A549 (cell line): ENCODE measurements at regions not wholly inside any gene's neighbourhood (a gene's known extent, or its start where the extent isn't known, plus 50 kb on each side); places are given as distances from the start of the nearest gene placed in this dataset.

ENCODE experiments used
- ATAC-seq, 2 experiments: fragments of 200-7000 bp in 1 of 2; fragments of >200 bp in 1 of 2; cut with Nextera tagmentation in 1 of 2; cut with Tn5 transposase in 1 of 2; 3 replicates each; pipeline versions ENCODE4 v1.8.0 to v1.9.1; 2018 to 2020; ENCODE audit warnings: mild to moderate bottlenecking in 1 of 2, moderate library complexity in 1 of 2
- CTCF ChIA-PET: fragments of 300-600 bp; sonication (Branson Sonifier 250); formaldehyde crosslinking; extraction: SDS; loops from one replicate; lab custom pipeline; 2021; ENCODE audit warnings: antibody characterized with exemption, inconsistent platforms; lab: Yijun Ruan, JAX
- POLR2A ChIA-PET: fragments of 350-600 bp; formaldehyde crosslinking; extraction: SDS; loops from one replicate; lab custom pipeline; 2021; ENCODE audit warnings: antibody characterized with exemption, inconsistent platforms; lab: Yijun Ruan, JAX
- DNase-seq, 2 experiments: peaks; one replicate each; pipeline versions ENCODE4 v3.0.0 to v3.0.0-alpha.2; 2011 to 2016; ENCODE audit warnings: low read depth in 1 of 2, low spot score in 1 of 2
- FAIRE-seq: peaks from 2 replicates; lab custom pipeline; 2011; peaks lifted over from hg19 to GRCh38; lab: Jason Lieb, UNC
- H3K27ac ChIP-seq, 2 experiments: fragments of >200 bp; sonication (Bioruptor Twin); formaldehyde crosslinking; 3 replicates each; pipeline ENCODE4 v1.5.1; 2016 to 2017
- H3K4me1 ChIP-seq: fragments of >200 bp; sonication (Bioruptor Twin); formaldehyde crosslinking; 3 replicates; pipeline ENCODE4 v1.6.1; 2016
- H3K4me2 ChIP-seq: fragments of >200 bp; sonication (Bioruptor Twin); formaldehyde crosslinking; 3 replicates; pipeline ENCODE4 v1.6.1; 2016
- H3K4me3 ChIP-seq: fragments of >200 bp; sonication (Bioruptor Twin); formaldehyde crosslinking; 3 replicates; pipeline ENCODE4 v1.5.1; 2016
- H3K9me3 ChIP-seq: fragments of >200 bp; sonication (Bioruptor Twin); formaldehyde crosslinking; 3 replicates; pipeline ENCODE4 v1.6.1; 2016
- BHLHE40 ChIP-seq: IDR thresholded peaks from 2 replicates; pipeline ENCODE4 v1.6.1; 2012; ENCODE audit warnings: low read depth, low read length, inconsistent platforms
- CBX8 ChIP-seq: fragments of 200-600 bp; sonication (generic); IDR thresholded peaks from 2 replicates; pipeline ENCODE4 v1.6.1; 2016
- CHD4 ChIP-seq: fragments of 200-600 bp; sonication (generic); IDR thresholded peaks from 2 replicates; pipeline ENCODE4 v1.6.1; 2016; ENCODE audit warnings: antibody characterized with exemption, mild to moderate bottlenecking, borderline replicate concordance
- ELK1 ChIP-seq: fragments of 150-350 bp; IDR thresholded peaks from 2 replicates; pipeline ENCODE4 v1.6.1; 2014; ENCODE audit warnings: low read depth, mild to moderate bottlenecking, low read length
- EP300 ChIP-seq, 2 experiments: fragments of >200 bp; sonication (Bioruptor Twin); formaldehyde crosslinking; IDR thresholded peaks; 2 replicates in 1 of 2; 3 replicates in 1 of 2; pipeline ENCODE4 v1.6.1; 2016 to 2017
- ESRRA ChIP-seq: fragments of 150-350 bp; IDR thresholded peaks from 2 replicates; pipeline ENCODE4 v1.6.1; 2014; ENCODE audit warnings: mild to moderate bottlenecking, low read length, borderline replicate concordance
- FOXS1 ChIP-seq: fragments of 250-450 bp; sonication (Bioruptor Pico); IDR thresholded peaks from 2 replicates; pipeline ENCODE4 v1.5.0; 2020; ENCODE audit warnings: mild to moderate bottlenecking, moderate library complexity
- GATA3 ChIP-seq: IDR thresholded peaks from 2 replicates; pipeline ENCODE4 v1.6.1; 2012; ENCODE audit warnings: borderline replicate concordance
- HDAC2 ChIP-seq: fragments of 200-600 bp; sonication (generic); IDR thresholded peaks from 2 replicates; pipeline ENCODE4 v1.6.1; 2016
- HEYL ChIP-seq: fragments of 250-450 bp; sonication (Bioruptor Pico); IDR thresholded peaks from 2 replicates; pipeline ENCODE4 v1.8.0; 2021; ENCODE audit warnings: mild to moderate bottlenecking, moderate library complexity
- HOXB13 ChIP-seq: fragments of 250-450 bp; sonication (Bioruptor Pico); IDR thresholded peaks from 2 replicates; pipeline ENCODE4 v1.5.0; 2020; ENCODE audit warnings: low read depth, mild to moderate bottlenecking, moderate library complexity
- HOXB5 ChIP-seq: fragments of 250-450 bp; sonication (Bioruptor Pico); IDR thresholded peaks from 2 replicates; pipeline ENCODE4 v1.5.0; 2020; ENCODE audit warnings: mild to moderate bottlenecking, moderate library complexity
- JUNB ChIP-seq: fragments of >200 bp; sonication (Bioruptor Twin); formaldehyde crosslinking; IDR thresholded peaks from 2 replicates; pipeline ENCODE4 v1.6.1; 2016
- MYC ChIP-seq: IDR thresholded peaks from 2 replicates; pipeline ENCODE4 v1.6.1; 2012; ENCODE audit warnings: mild to moderate bottlenecking, inconsistent platforms, low read length, improper control_type of control experiment, borderline replicate concordance
- PHF8 ChIP-seq: fragments of 200-600 bp; sonication (generic); IDR thresholded peaks from 2 replicates; pipeline ENCODE4 v1.6.1; 2016; ENCODE audit warnings: low read depth, mild to moderate bottlenecking, antibody characterized with exemption, moderate library complexity, borderline replicate concordance
- POLR2AphosphoS2 ChIP-seq: conservative IDR thresholded peaks from 2 replicates; pipeline ENCODE4 v1.6.1; 2012; ENCODE audit warnings: low read length, improper control_type of control experiment, inconsistent platforms
- RARB ChIP-seq: fragments of 250-450 bp; sonication (Bioruptor Pico); IDR thresholded peaks from 2 replicates; pipeline ENCODE4 v1.8.0; 2021; ENCODE audit warnings: mild to moderate bottlenecking, moderate library complexity
- RCOR1 ChIP-seq: fragments of 150-350 bp; IDR thresholded peaks from 2 replicates; pipeline ENCODE4 v1.6.1; 2014; ENCODE audit warnings: antibody characterized with exemption, low read length, low read depth
- SREBF2 ChIP-seq: fragments of 450-650 bp; IDR thresholded peaks from 2 replicates; pipeline ENCODE4 v1.6.1; 2014; ENCODE audit warnings: mild to moderate bottlenecking, moderate library complexity
- USF2 ChIP-seq: fragments of 450-650 bp; IDR thresholded peaks from 2 replicates; pipeline ENCODE4 v1.6.1; 2014; ENCODE audit warnings: antibody characterized with exemption
- ZC3H11A ChIP-seq: fragments of 450-650 bp; IDR thresholded peaks from 2 replicates; pipeline ENCODE4 v1.6.1; 2014; ENCODE audit warnings: antibody characterized with exemption, mild to moderate bottlenecking
- ZFP36 ChIP-seq: fragments of 450-650 bp; IDR thresholded peaks from 2 replicates; pipeline ENCODE4 v1.6.1; 2014; ENCODE audit warnings: borderline replicate concordance; ENCODE audit not compliant: partially characterized antibody
- ZNF302 ChIP-seq: fragments of 250-450 bp; sonication (Bioruptor Pico); IDR thresholded peaks from 2 replicates; pipeline ENCODE4 v1.9.0; 2021; ENCODE audit warnings: inconsistent platforms, mild to moderate bottlenecking, moderate library complexity
- WGBS: methylation state at CpG from one replicate; pipeline ENCODE4 v1.1.6; 2017; ENCODE audit errors: missing lambda C conversion rate; 5-methylcytosine and 5-hydroxymethylcytosine counted together
- TF ChIP-seq, protein P1 (sequence below): IDR thresholded peaks from 2 replicates; pipeline ENCODE4 v1.6.1; 2012
- TF ChIP-seq, protein P2 (sequence below): fragments of 250-450 bp; sonication (Bioruptor Pico); IDR thresholded peaks from 2 replicates; pipeline ENCODE4 v1.5.0; 2020; ENCODE audit warnings: low read depth, mild to moderate bottlenecking, moderate library complexity
- TF ChIP-seq, protein P3 (sequence below): fragments of >200 bp; sonication (Bioruptor Twin); formaldehyde crosslinking; IDR thresholded peaks from 3 replicates; pipeline ENCODE4 v1.6.1; 2016
- TF ChIP-seq, protein P4 (sequence below): IDR thresholded peaks from 2 replicates; pipeline ENCODE4 v1.6.1; 2012; ENCODE audit warnings: low read depth, borderline replicate concordance

- no peak overlapping the region for H3K4me3 ChIP-seq
- no peaks in the 10 kb centered on the region for H3K4me1 ChIP-seq
- DNase-seq (no peak), FAIRE-seq (no peak), ATAC-seq (peak; percentile 58 to 78; a peak in 4 of 6 replicates)
- POLR2A ChIA-PET, result no interaction called here
- no peak overlapping the region for H3K27ac ChIP-seq
- WGBS, result 9% methylated on average over 9 of the region's 12 CpGs
- H3K4me2 ChIP-seq, result no peak overlapping the region
- CTCF ChIA-PET, result interaction anchor here (0.8 to 3.9 kb wide), 4 partner anchors 11 to 399 kb away, joined by 4 to 17 read pairs (median 5); no protein-coding TSS in a partner anchor
- no peak for TF ChIP-seq HOXB13
- no peak for TF ChIP-seq JUNB
- TF ChIP-seq BHLHE40, result no peak
- TF ChIP-seq ZNF302 (CRISPR knock-in tag), result no peak
- no peak for TF ChIP-seq POLR2AphosphoS2
- TF ChIP-seq ZC3H11A, result no peak
- TF ChIP-seq HDAC2, result no peak
- no peak for TF ChIP-seq HEYL (CRISPR knock-in tag)
- no peak for TF ChIP-seq USF2
- TF ChIP-seq, protein P1, sequence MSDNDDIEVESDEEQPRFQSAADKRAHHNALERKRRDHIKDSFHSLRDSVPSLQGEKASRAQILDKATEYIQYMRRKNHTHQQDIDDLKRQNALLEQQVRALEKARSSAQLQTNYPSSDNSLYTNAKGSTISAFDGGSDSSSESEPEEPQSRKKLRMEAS, result no peak
- no peak for TF ChIP-seq PHF8
- no peak for TF ChIP-seq CBX8
- TF ChIP-seq, protein P2, sequence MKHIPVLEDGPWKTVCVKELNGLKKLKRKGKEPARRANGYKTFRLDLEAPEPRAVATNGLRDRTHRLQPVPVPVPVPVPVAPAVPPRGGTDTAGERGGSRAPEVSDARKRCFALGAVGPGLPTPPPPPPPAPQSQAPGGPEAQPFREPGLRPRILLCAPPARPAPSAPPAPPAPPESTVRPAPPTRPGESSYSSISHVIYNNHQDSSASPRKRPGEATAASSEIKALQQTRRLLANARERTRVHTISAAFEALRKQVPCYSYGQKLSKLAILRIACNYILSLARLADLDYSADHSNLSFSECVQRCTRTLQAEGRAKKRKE, result no peak
- TF ChIP-seq, protein P3, sequence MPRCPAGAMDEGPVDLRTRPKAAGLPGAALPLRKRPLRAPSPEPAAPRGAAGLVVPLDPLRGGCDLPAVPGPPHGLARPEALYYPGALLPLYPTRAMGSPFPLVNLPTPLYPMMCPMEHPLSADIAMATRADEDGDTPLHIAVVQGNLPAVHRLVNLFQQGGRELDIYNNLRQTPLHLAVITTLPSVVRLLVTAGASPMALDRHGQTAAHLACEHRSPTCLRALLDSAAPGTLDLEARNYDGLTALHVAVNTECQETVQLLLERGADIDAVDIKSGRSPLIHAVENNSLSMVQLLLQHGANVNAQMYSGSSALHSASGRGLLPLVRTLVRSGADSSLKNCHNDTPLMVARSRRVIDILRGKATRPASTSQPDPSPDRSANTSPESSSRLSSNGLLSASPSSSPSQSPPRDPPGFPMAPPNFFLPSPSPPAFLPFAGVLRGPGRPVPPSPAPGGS, result no peak
- TF ChIP-seq ZFP36, result no peak
- no peak for TF ChIP-seq RARB (CRISPR knock-in tag)
- TF ChIP-seq ELK1, result no peak
- no peak for TF ChIP-seq FOXS1 (CRISPR knock-in tag)
- H3K9me3 ChIP-seq, result no peaks in the 10 kb centered on the region
These were observed 140.8 kb downstream of the BARX1 start for GRCh38 chr9:93814077-93814956.

- TF ChIP-seq GATA3, result no peak
- no peak for TF ChIP-seq CHD4
- no peak for TF ChIP-seq USF2
- no peak for TF ChIP-seq RARB (CRISPR knock-in tag)
- no peak for TF ChIP-seq ESRRA
- TF ChIP-seq MYC, result no peak
- TF ChIP-seq, protein P2, result no peak
- TF ChIP-seq SREBF2, result no peak
- TF ChIP-seq RCOR1, result no peak
- TF ChIP-seq HOXB5 (CRISPR knock-in tag), result no peak
- TF ChIP-seq EP300 (IDR thresholded peaks at IDR 0.05), result no peak
- TF ChIP-seq ZC3H11A, result no peak
- TF ChIP-seq, protein P4, sequence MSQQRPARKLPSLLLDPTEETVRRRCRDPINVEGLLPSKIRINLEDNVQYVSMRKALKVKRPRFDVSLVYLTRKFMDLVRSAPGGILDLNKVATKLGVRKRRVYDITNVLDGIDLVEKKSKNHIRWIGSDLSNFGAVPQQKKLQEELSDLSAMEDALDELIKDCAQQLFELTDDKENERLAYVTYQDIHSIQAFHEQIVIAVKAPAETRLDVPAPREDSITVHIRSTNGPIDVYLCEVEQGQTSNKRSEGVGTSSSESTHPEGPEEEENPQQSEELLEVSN, result no peak
- Histone ChIP-seq H3K4me2 (no peak overlapping the region), H3K4me1 (no peaks in the 10 kb centered on the region), H3K27ac (no peak overlapping the region), H3K4me3 (no peak overlapping the region), H3K9me3 (no peaks in the 10 kb centered on the region)
- ChIA-PET CTCF (interaction anchor here (1.4 to 3.9 kb wide), 3 partner anchors 11 to 400 kb away, joined by 3 to 17 read pairs (median 6); no protein-coding TSS in a partner anchor), POLR2A (no interaction called here)
- DNase-seq, result no peak
- FAIRE-seq, result no peak
- WGBS, result 36% methylated on average over 7 of the region's 7 CpGs
- no peak for ATAC-seq
These were observed 141.7 kb downstream of the BARX1 start for GRCh38 chr9:93813221-93814076.
